T-helper 1 cell (primary cell): ENCODE measurements at regions not wholly inside any gene's neighbourhood (a gene's known extent, or its start where the extent isn't known, plus 50 kb on each side); places are given as distances from the start of the nearest gene placed in this dataset.
"Not testable (repeated sequence)": the region's sequence is repeated elsewhere in the genome, so short reads cannot be mapped to it uniquely, and the experiment has no call there.

ENCODE experiments used
- DNase-seq, 5 donors: peaks; one replicate each; pipeline ENCODE4 v3.0.0-alpha.2; 2012 to 2020

DNA sequence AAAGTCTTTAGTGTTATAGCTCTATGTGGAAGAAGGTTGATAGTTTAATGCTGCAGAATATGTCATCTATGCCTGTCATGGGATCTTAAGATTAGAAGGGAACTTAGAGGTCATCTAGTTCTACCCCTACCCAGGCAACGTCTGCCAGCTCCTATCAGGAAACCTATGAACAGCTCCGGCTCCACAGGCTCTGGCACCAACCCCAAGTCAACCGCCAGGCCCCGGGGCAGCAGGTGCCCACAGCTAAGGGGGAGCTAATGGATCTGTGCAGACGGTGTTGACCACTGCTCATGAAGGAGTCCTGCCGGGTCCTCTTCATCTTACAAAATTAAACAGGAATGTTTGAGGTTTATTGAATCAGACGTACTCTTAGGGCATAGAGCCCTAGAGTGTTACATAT, 440.8 kb upstream of the KLHL29 start:
- no peak for DNase-seq

DNA sequence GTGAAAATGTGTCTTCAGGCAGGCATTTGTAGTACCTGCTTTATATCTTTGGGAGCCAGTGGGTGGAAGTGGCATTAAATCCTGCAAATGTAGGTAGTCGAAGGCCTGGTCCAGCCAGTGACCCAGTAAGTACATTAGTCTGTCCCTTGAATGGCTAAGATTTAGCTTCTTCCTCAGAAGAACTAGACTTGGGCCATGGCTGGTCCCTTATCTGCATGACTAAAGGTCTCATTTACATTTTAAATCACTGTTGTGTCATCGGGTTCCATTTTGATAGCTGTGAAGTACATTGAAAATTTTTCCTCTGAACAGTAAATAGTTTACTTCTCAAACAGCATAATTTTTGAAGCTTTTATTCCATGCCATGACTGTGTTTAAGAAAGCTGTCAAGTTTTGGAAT, 438.4 kb upstream of the KLHL29 start:
- DNase-seq: no peak

DNA sequence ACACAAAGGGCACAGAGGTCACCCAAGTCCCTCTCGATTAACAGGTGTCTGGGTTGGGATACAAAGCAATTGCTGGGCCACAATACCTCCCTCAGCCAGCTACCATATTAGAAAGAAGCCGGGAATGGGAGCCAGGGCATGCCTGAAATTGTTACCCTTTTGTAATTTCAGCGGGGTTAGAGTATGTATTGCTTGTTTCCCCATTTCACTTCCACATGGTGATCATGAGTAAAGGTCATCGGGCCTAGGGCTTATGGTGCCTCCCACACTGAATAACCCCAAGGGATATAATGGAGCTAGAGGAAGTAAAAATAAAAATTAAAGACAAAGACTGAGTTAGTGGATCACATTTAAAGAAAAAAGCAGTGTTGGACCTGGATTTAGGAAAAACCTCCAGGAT, 437.2 kb upstream of the KLHL29 start:
- no peak for DNase-seq

DNA sequence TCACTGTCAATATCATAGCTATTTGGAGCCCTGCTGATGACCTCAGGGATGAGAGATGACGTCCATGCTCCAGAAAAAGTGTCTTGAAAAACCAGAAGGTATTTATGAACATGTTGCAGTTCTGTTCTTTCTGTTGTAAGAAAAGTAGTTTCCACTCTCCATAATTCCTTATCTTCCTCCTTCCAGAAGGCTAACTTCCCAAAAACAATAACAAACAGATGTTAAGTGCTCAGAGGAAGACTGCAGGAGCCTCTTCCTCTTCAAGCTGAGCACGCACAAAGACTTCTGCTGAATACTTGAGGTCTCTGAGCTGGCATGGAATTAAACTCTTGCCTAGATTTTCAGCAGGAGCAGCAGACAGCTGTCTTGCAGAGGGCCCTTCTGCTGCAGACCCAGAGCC, 434.5 kb upstream of the KLHL29 start:
- DNase-seq: no peak

GRCh38 chr2:22952656-22953225, 432.2 kb upstream of the KLHL29 start:
- no peak for DNase-seq

- no peak for DNase-seq
These were observed 427.5 kb upstream of the KLHL29 start for GRCh38 chr2:22957446-22957845.

GRCh38 chr2:22958308-22958707, 426.7 kb upstream of the KLHL29 start:
- DNase-seq: no peak

DNA sequence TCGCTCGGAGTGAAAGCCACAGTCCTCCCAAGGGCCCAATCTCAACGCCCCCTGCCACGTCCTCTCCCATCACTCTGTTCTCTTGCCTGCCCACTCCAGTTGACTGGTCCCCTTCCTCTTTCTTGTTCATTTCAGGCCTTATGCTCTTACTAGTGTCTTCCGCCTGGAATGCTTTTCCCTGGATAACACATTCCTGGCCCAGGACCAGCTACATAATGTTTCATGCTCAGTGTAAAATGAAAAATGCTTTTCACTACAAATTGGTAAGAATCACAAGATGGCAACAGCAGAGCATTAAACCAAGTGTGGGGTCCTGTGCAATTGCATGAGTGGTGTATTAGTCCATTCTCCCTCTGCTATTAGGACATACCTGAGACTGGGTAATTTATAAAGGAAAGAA, 417.2 kb upstream of the KLHL29 start:
- no peak for DNase-seq

GRCh38 chr2:22970284-22970975, 414.5 kb upstream of the KLHL29 start:
- no peak for DNase-seq

- no peak for DNase-seq
These were observed 414.0 kb upstream of the KLHL29 start for GRCh38 chr2:22970991-22971390.

GRCh38 chr2:22981785-22982184, 403.2 kb upstream of the KLHL29 start:
- DNase-seq: no peak

DNA sequence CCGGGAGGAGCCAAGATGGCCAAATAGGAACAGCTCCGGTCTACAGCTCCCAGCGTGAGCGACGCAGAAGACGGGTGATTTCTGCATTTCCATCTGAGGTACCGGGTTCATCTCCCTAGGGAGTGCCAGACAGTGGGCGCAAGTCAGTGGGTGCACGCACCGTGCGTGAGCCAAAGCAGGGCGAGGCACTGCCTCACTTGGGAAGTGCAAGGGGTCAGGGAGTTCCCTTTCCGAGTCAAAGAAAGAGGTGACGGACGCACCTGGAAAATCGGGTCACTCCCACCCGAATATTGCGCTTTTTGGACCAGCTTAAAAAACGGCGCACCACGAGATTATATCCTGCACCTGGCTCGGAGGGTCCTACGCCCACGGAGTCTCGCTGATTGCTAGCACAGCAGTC, 400.8 kb upstream of the KLHL29 start:
- DNase-seq: not testable (repeated sequence)

DNA sequence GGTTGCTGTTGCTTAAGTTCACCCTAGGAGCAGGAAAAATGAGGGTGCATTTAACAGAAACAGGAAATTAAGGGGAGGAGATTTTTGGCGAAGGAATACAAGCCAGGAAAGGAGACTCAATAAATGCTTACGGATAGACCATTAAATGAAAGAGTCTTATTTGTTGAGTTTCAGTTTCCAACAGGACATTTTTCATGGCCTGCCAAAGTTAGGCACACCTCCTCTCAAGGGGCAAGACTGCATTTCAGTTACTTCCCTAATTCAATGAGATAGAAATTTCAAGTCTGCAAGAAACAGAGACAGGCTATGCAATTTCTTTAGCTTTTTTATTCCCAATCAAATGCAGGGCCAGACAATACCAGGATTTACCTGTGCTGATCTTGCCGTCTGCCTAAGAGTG, 394.7 kb upstream of the KLHL29 start:
- no peak for DNase-seq

GRCh38 chr2:22991844-22992243, 393.1 kb upstream of the KLHL29 start:
- no peak for DNase-seq

- no peak for DNase-seq
These were observed 392.5 kb upstream of the KLHL29 start for GRCh38 chr2:22992441-22992840.

- DNase-seq: no peak
These were observed 391.7 kb upstream of the KLHL29 start for GRCh38 chr2:22993250-22993649.

- DNase-seq: no peak
These were observed 389.4 kb upstream of the KLHL29 start for GRCh38 chr2:22995576-22995975.

- DNase-seq: no peak
These were observed 388.1 kb upstream of the KLHL29 start for GRCh38 chr2:22996911-22997310.

DNA sequence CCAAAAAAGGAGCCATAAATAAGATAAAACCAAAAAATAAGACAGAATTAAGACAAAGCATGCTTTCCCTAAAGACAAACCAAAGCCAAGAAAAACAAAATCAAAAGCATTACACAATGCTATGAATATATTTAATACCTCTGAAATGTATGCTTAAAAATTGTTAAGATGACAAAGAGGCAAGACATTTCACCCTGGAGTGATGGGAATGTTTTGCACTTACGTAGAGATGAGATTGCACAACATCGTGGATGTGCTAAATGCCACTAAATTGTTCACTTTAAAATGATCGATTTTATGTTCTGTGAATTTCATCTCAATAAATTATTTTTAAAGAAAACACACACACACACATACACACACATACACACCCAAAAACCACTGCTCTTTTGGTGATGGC, 386.6 kb upstream of the KLHL29 start:
- DNase-seq: no peak

GRCh38 chr2:22999951-23000350, 385.0 kb upstream of the KLHL29 start:
- DNase-seq: no peak

- no peak for DNase-seq
These were observed 382.7 kb upstream of the KLHL29 start for GRCh38 chr2:23002234-23002633.

- no peak for DNase-seq
These were observed 379.5 kb upstream of the KLHL29 start for GRCh38 chr2:23005469-23005868.

DNA sequence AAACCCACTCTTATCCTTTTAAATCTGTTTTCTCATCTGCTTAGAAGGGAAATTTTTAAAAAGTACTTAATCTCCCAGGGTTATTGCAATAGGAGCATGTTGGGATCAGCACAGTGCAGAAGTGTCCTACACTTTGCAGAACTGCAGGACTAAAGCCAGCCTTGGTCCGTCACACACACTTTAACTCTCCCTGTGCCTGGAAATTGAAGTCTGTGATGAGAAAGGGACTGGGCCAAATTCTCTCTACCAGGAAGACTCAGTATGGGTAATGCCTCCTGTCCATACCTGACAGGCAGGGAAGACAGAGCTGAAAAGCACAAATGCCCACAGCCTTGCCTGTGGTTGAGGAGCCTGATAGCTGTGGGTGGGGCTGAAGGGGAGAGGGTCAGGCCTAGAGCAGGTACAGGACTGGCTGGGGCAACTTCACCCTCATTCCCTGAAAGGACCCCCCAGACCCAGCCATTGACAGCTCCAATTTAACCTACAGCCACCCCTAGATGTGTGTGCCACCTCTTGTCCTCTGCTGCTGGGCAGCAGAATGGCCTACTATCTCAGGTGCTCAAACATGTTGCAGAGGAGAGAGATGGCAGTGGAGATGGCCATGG, 377.2 kb upstream of the KLHL29 start:
- DNase-seq: no peak

DNA sequence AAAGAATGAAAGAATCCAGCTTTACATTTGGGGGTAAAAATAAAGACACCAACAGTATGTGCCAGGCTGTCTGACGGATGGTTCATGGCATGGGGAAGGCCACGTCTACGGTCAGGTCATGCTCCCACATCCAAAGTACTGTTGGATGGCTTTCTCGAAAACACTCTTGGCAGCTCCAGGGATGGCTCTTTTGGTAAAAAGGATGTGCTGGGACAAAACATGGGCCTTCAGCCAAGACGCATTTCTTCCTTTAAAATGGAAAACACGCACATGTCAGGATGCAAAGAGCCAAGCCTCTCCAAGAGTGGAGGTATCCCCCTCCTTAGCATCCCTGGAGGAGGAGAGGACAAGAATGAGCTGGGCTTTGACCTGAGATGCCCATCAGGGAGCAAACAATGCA, 376.5 kb upstream of the KLHL29 start:
- DNase-seq: no peak

DNA sequence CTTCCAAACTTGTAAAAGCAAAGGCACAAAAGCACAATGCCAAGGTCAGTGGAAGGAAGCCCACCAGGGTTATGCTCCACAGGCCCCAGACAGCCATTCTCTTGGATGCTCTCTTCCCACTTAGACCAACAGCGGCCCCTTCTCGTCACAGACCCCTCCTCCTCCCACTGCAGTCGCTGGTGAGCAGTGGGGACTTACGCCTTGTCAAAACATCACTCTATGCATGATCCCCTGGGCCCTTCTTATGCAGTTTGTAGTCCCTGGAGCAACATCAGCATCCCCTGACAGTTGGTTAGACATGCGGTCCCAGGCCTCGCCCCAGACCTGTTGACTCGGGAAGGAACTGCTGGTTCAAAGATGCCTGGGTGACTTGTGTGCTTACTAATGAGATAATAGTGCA, 376.0 kb upstream of the KLHL29 start:
- no peak for DNase-seq
